Dedifferentiated amniotic fluid mesenchymal stem cell (primary cell): ENCODE measurements at regions not wholly inside any gene's neighbourhood (a gene's known extent, or its start where the extent isn't known, plus 50 kb on each side); places are given as distances from the start of the nearest gene placed in this dataset.

ENCODE experiments used
- DNase-seq: peaks from one replicate; pipeline ENCODE4 v3.0.0-alpha.2; 2016; ENCODE audit errors: extremely low spot score

DNA sequence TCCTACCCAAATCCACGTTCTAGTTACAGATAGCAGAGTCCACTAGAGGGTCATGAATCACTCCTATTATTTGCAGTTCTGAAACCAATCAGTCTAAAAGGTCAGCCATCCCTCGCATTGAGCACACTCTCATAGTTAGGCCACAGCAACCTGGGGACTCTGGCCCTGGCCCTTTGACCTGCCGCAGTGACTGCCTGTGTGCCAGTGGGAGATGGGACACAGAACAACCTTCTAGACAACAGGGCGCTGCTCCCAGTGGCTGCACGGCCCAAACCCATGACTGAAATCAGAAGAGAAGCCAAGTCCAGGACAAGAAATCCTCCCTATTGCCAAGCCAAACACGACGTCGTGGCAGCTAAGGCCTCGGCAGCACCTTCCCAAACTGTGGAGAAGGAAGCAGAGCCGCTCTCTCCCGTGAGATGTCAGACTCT is 158.5 kb downstream of the HERPUD2 start:
- DNase-seq, result no peak

DNA sequence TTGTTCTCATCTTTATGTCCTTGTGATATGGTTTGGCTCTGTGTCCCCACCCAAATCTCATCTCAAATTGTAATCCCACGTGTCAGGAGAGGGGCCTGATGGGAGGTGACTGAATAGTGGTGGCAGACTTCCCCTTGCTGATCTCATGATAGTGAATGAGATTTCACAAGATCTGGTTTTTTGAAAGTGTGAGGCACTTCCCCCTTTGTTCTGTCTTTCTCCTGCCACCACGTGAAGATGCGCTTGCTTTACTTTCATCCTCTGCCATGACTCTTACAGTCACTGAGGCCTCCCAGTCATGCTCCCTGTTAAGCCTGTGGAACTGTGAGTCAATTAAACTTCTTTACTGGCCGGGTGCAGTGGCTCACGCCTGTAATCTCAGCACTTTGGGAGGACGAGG is 161.0 kb downstream of the HERPUD2 start:
- DNase-seq, result no peak

DNA sequence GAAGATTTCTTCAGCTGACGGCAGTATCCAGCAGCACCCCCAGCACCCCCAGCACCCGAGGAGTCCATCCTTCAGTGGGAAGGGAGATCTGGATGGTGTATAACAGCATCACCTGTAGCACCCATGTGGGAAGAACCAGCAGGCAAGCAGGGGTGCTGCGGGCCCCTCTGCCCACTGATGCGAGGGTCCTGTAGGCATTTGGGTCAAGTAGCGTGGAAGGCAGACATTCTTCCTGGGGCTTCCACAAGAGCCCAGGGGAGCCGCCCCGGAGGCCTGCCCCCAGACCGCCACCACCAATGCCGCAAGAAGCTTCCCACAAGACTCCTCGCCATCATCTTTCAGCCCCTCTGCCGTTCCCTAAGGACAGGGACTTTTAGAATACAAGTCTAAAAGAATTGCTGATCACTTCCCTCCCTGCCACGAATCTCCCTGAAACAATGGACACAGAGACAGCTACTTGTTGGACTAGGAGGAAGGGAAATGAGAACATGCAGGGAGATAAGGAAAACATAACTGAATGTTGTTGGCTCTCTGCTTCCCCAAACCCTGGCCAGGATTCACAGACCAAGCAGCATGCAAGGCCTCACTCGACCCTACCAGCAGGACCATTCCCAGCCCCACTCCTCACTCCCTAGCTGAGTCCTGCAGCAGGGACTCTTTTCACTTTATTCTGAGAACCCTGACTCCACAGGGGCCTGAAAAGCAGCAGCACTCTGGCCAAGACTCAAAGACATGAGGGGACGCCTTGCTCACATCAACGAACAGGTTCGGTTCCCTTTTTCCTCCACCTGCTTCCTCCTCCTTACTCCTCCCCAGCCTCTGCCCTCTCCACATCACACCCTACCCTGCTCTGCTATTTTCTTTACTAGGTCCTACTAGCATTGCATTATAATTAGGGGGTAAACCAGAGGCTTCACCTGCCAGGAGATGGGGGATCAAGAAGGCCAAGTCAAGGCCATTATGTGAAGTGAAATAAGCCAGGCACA is 164.5 kb downstream of the HERPUD2 start:
- no peak for DNase-seq

DNA sequence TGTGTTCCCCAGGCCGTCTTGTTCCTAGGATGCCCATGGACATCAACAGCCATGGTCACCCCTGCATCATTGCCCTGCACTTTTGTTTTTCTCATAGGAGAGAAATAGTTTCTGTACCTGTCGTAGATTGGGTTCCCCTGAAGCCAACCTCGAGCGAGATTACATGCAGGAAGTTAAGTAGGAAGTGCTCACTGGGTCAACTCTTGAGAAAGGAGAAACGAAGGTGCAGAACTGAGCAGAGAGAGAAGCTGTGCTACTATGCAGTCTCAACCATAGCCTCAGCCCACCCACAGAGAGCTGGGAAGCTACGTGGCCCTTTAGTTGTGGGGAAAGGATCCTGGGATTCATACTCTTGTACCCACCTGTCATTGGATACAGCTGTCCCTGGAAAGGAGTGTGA is 165.2 kb downstream of the HERPUD2 start:
- no peak for DNase-seq

DNA sequence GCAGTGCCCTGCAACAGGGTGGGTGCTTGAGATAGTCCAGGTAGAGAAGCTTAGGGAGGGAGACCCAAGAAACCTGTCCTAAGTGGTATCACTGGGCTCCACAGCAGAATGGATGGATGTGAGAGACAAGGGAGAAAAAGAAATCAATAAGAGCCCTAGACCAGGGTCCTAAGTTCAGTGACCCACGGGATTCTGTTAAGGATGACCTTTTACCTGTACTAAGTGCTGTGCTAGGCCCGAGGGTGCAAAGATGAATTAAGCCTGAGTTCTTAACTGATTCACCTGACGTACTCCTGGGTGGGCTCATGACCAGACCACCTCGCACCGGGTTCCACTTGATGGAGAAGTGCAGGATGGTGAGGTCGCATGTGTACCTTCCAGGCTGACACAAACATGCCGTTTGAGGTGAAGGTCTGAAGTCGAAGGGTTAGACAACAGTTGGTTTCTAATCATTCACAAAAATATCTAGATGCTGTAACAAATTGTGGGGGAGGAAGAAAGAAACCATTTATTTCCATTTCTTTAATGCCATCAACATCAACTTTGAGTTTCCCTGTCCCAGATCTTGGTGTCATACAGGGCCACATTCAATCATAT is 166.5 kb downstream of the HERPUD2 start:
- DNase-seq, result no peak

DNA sequence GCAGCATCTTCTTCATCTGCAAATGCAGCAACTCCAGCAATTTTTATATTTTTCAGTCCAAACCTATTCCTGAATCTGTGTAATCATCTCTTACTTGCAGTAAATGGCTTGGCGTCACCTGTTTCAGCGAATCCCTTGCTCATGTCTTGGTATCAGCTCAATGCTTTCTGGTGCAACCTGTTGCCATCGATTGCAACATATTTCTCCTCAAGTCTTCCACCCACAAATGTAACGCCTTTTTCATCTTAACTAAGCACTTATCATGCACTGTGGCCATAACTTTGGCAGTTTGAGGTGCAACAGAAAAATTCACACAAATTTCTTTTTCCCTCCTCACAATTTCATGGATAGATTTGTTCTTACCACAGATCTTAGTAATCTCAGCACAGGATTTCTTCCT is 168.3 kb downstream of the HERPUD2 start:
- no peak for DNase-seq

DNA sequence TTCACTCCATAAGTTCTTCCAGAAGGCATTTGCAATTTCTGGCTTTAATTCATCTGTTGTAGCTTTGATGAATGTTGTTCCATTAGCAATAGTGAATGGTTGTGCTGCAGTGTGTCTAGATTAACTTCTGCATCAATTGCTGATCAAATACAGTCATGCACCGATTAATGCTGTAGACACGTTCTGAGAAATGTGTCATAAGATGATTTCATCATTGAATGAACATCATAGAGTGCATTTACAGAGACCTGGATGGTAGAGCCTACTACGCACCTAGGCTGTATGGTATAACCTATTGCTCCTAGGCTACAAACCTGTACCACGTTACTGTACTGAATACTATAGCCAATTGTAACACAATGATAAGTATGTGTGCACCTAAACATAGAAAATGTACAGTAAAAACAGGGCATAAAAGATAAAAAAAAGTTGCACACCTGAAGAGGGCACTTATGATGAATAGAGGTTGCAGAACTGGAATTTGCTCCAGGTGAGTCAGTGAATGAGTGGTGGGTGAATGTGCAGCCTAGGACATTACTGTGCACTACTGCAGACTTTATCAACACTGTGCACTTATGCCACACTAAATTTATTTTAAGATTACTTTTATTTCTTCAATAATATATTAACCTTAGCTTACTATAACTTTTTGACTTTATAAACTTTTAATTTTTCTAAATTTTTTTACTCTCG is 170.7 kb downstream of the HERPUD2 start:
- DNase-seq, result no peak

DNA sequence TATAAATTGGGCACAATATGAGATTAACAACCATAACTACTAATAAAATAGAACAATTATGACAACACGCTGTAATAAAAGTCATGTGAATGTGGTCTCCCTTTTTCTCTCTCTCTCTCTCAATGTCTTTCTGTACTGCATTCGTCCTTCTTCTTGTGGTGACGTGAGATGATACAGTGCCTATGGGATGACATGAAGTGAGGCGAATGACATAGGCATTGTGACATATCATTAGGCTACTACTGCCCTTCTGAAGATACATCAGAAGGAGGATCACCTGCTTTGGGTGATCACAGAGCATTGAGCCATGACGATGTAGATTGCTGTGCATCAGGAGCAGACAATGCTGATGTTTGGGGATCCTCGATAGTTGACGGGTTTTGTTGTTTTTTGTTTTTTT is 171.6 kb downstream of the HERPUD2 start:
- DNase-seq, result no peak

DNA sequence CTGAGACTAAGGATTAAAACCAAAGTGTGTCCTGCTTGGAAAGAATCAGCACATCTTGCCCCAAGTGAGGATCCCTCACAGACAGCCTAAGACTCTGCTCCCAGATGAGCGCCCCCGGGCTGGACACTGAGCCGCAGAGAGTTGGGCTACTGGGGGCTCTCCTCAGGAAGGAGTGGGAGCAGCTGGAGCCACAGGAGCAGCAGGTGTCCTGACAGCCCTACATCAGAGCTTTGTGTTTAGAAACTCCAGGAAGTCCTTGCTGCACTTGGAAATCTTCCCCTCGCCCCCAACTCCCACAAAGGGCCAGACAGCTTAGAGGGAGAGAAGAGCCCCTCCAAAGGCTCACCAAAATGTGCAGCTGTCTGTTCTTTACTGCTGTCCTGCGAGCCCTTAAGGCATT is 172.2 kb downstream of the HERPUD2 start:
- DNase-seq, result no peak

DNA sequence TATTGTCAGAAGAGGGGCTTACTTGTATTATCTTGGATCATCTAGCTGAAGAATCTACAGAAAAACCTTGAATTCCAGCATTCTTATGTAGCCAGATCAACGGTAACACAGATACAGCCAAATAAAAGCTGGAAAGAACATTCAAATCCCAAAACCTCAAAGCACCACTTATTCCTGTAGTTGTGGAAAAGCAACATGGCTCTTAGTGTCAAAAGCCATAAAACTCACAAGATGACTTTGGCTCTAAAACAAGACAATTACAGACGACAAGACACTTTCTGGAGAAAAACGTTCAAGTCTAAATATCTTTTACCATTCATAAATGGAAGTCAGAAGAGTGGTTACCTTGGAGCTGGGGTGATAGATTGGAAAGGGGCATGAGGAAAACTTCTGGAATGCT is 173.0 kb downstream of the HERPUD2 start:
- no peak for DNase-seq

DNA sequence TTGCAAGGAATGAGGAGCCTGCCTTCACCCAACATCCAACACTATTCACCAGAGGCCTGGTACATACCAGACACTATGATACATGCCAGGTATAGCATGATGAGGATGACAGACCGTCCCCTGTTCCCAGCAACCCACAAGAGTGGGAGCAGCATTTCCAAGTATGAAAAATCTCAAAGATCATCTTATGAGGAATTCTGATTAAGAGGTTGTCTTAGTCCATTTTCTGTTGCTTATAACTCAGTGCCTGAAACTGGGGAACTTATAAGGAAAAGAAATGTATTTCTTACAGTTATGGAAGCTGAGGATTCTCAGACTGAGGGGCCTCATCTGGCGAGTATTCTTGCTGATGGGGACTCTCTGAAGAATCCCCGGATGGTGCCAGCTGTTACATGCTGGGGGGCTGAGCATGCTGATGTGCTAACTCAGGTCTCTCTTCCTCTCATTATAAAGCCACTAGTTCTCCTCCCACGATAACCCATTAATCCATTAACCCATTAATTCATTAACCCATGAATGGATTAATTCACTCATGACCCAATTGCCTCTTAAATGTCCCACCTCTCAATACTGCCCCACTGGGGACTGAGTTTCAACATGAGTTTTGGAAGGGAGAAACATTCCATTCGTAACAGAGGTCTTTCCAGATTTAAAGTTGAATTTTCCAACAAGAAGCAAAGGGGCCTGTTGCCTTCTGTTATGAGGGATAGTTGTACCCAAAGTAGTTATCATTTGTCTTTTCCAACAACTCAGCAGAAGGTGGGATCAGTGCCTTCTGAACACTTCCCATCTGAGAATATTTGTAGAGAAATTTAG is 173.9 kb downstream of the HERPUD2 start:
- DNase-seq, result no peak

DNA sequence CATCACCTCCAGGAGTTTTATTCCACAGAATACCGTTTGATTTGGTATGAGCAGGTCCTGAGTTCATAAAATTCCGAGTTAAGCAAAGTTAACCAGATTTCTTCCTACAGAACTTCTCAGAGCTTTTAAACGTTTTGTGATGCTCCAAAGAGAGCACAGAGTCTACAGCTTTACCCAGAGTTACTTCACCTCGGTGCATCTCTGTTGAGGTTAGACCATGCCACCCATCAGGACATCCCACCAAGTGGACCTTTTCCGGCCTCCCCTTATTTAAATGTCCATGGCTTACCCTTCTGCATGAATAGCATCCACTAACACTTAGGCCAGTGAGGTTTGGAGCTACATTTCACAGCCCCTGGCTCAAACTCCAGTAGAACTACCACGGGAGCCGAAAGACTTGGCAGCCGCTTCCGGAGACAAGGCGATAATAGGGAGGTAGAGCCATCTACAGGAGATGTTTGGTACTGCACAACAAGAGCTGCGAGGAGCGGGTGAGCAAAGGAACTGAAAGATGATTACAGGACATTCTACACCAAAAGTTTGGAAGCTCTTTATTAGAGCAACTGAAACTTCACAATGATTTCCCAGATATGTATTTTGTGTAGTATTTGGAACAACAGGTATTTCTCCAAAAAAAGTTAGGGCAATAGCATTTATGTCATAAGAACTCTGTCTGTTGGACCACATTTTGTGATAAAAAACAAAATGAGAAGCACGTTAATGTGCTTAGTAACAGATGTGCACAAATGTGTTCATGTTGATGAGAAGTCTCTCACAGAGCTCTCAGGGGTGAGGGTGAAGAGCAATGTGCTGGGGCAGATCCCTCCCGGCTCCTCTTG is 174.7 kb downstream of the HERPUD2 start:
- DNase-seq, result peak; percentile 43

DNA sequence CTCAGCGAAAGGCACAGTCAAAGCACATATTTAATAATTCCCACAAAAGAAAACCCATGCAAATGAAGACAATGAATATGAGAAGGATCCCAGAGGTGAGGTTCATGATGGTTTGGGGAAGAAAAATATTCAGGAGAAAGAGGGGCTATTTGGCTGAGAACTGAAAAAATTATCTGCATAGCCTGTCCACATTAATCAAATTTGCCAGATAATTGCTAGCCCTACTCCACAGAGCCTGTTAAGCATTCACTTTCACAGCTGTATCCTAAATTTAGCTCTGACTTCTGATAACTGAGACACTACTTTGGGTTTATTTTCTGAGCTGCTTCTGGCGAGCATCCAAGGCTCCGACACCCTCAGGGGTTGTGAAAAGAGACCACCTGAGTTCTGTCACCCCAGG is 176.2 kb downstream of the HERPUD2 start:
- DNase-seq, result no peak

DNA sequence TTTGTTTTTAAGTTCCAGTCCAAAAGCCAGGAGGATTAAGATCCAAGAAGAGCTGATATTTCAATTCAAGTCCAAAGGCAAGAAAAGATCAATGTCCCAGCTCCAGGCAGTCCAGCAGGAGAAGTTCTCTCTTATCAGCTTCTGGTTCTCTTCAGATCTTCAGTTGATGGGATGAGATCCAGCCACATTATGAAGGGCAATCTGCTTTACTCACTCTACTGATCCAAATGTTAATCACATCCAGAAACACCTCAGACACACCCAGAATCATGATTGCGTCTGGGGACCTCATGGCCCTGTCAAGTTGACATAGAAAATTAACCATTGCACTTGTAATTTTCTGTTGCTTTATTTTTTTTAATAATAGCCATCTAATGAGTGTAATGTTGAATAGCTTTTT is 178.4 kb downstream of the HERPUD2 start:
- no peak for DNase-seq

DNA sequence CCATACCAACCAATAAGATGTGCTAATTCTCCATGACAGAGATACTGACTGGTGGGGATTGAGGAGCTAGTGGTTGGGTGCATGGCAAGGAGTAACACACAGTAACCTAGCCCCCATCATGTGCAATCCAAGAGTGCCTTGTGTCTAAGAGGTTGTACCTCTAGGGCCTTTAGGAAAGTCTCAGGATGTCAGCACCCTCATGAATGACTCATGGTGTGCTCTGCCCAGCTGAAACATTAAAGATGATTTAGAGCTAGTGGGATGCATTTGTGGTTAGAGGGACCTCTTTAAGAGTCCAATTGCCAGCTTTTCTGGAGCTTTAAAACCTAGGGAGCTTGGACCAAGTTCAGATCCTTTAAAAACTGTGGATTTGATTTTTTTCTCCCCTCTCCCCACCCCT is 181.1 kb downstream of the HERPUD2 start:
- DNase-seq, result no peak

DNA sequence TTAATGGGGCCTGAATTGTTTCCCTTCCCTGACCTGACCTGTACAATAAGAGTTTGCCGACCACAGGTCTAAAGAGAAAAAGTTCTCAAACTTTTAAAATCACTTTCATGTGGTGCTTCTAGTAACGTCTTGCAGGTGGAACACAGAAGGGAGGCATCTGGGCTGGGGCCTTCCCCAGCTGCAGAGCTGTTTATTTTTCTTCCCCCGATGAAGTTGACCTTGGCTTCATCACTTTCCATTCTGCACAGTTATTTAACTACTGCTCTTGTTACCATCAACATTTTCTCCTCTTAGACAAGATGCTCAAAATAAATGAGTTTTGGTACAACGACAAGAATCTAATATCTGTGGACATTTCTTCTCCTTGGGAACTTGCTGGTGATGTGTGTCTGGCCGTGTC is 181.7 kb downstream of the HERPUD2 start:
- no peak for DNase-seq

DNA sequence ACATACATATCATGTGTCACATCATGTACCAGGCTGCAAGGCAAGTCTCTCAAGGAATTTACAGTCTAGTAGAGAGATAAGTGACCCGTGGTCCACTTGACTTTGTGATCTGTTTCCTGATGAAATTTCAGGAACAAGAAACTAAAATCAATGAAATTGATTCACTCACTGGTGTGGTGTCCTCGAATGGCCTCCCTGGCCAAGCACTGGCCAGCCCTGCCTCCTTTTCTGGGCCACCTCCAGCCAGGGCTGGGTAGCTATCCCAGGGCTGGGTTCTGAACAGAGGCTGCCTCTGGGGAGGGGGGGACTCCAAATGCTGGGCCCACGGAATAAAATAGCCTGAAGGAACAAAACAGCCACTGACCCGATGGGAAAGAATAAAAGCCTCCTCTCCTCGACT is 182.2 kb downstream of the HERPUD2 start:
- no peak for DNase-seq

DNA sequence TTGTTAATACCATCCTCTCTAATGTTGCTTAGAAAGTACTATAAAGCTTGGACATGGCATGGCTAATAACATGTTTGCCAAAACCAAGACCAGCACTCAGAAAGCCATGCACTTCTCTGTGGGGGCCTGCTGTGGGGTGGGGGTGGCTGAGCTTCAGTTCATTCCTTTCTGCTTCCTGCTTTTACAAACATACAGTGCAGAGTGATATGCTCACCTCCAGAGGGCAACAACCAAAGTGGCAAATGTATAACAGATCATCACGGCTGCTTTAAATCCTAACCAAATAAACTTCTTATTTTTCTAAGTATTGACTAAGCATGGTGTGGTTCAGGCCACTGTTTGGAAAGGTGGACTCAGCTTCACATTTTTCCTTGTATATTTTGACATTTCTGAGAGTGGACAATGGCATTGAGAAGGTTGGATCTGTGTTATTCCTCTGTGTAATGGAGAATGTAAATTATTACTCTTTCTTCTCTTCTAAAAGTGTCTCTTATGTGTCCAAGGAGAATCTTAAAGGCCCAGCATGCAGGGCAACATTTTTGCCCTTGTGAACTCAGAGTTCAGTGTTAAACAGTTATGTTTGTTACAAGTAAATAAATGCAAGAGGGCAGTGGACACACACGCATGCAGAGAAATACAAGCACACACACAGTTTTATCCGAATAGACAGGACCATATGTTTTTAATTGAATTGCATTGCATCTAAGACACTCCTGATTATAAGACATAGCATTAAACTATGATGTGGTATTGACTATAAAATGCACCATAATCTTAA is 186.1 kb downstream of the HERPUD2 start:
- no peak for DNase-seq

DNA sequence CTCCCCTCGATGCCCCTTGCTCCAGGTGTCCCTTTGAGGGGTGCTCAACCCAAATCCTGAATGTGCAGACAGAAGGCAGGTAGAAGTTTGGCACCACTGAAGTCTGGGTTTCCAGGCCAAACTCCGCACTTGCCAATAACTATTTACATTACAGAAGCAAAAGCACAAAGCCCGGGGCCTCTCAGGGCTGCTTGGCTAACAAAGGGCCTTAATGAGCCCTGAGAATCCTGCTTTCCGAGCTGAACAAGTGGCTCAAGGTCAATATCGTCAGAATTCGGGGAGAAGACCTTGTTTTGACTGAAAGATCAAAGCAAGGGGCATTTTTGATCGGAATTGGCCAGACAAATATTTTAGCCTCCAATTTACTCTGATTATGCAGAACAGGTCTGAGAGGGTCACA is 189.9 kb downstream of the HERPUD2 start:
- no peak for DNase-seq

DNA sequence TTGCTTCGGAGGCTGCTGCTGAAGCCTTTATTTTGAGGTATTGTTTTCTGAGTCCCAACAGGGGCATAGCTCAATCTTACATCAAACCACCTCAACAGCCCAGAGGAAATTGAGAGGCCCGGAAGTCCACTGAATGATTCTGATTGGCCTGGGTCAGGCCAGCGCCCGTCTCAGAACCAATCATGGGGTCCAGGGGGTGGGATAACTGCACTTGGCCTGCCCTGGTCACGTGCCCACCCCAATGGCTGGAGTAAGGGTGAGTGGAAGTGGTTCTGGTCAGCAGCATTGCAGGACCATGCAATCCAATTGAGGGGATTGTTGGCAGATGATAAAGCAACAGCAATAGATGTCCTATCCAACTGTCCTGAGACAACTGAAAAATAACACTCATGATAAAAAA is 190.6 kb downstream of the HERPUD2 start:
- DNase-seq, result no peak
